Colonic mucosa (tissue), 4 donors: ENCODE measurements at regions not wholly inside any gene's neighbourhood (a gene's known extent, or its start where the extent isn't known, plus 50 kb on each side); places are given as distances from the start of the nearest gene placed in this dataset.

ENCODE experiments used
- DNase-seq: peaks from one replicate; pipeline ENCODE4 v3.0.0-alpha.2; 2020
- H3K27ac ChIP-seq: fragments of 200-600 bp; one replicate; pipeline ENCODE4 v1.8.0; 2021
- H3K27me3 ChIP-seq: fragments of 200-600 bp; one replicate; pipeline ENCODE4 v1.8.0; 2021
- H3K36me3 ChIP-seq: fragments of 200-600 bp; one replicate; pipeline ENCODE4 v1.8.0; 2021
- H3K4me1 ChIP-seq: fragments of 200-600 bp; one replicate; pipeline ENCODE4 v1.8.0; 2021; ENCODE audit warnings: mild to moderate bottlenecking
- H3K4me3 ChIP-seq: fragments of 200-600 bp; one replicate; pipeline ENCODE4 v1.8.0; 2021
- H3K9ac ChIP-seq, 2 donors: one replicate each; pipeline ENCODE4 v1.7.0; 2013; ENCODE audit warnings: control low read depth in 2 of 2, low read depth in 2 of 2, low read length in 2 of 2
- H3K9me3 ChIP-seq: fragments of 200-600 bp; one replicate; pipeline ENCODE4 v1.8.0; 2021
- CTCF ChIP-seq: fragments of 200-600 bp; IDR thresholded peaks from one replicate; pipeline ENCODE4 v1.8.0; 2022; ENCODE audit warnings: antibody characterized with exemption, mild to moderate bottlenecking
- intact Hi-C: fragments of 100-400 bp; cut with DNase I; formaldehyde crosslinking; loops from one replicate; pipeline ENCODE4 v1.14.1; 2022
- donor health status: healthy.
- donor health status: DM: no; HTN: no; CAD: no.
- donor health status: DM: no; HTN: no; CAD: no.

- Histone ChIP-seq H3K9ac (no peak overlapping the region), H3K36me3 (no peaks in the 10 kb centered on the region), H3K27ac (no peak overlapping the region), H3K27me3 (no peaks in the 10 kb centered on the region), H3K4me3 (no peak overlapping the region), H3K4me1 (peaks cover 3% of the 10 kb centered on the region), H3K9me3 (no peaks in the 10 kb centered on the region)
- TF ChIP-seq CTCF = no peak
- DNase-seq = peak; percentile 17
- intact Hi-C loops = no loop called here
These were observed 134.9 kb downstream of the RHOU start for GRCh38 chr1:228870041-228870713.

- peaks cover 3% of the 10 kb centered on the region for H3K4me1 ChIP-seq
- peak overlapping the region; percentile 55 for H3K27ac ChIP-seq
- H3K4me3 ChIP-seq = no peak overlapping the region
- intact Hi-C loops = no loop called here
- peak; percentile 14 for DNase-seq
- no peak for TF ChIP-seq CTCF
- no peaks in the 10 kb centered on the region for H3K36me3 ChIP-seq
- H3K9ac ChIP-seq = no peak overlapping the region
- H3K27me3 ChIP-seq = no peaks in the 10 kb centered on the region
- H3K9me3 ChIP-seq = no peaks in the 10 kb centered on the region
These were observed 136.2 kb downstream of the RHOU start for GRCh38 chr1:228871314-228872061.

GRCh38 chr1:228872080-228872479 lies 136.8 kb downstream of the RHOU start:
- no peak for TF ChIP-seq CTCF
- Histone ChIP-seq H3K4me3 (no peak overlapping the region), H3K27ac (peak overlapping the region; percentile 55)

GRCh38 chr1:228873709-228874108 lies 138.4 kb downstream of the RHOU start:
- no peak overlapping the region for H3K4me3 ChIP-seq

More at GRCh38 chr1:228872080-228872479, 136.8 kb downstream of the RHOU start:
- no peak overlapping the region for H3K9ac ChIP-seq
- DNase-seq = peak; percentile 4
- intact Hi-C loops = no loop called here
- no peaks in the 10 kb centered on the region for H3K27me3 ChIP-seq
- no peaks in the 10 kb centered on the region for H3K9me3 ChIP-seq
- H3K36me3 ChIP-seq = no peaks in the 10 kb centered on the region
- peaks cover 3% of the 10 kb centered on the region for H3K4me1 ChIP-seq

GRCh38 chr1:228875741-228876140 lies 140.5 kb downstream of the RHOU start:
- intact Hi-C loops = no loop called here
- DNase-seq = peak; percentile 17
- Histone ChIP-seq H3K9ac (no peak overlapping the region), H3K4me3 (no peak overlapping the region), H3K36me3 (no peaks in the 10 kb centered on the region), H3K27ac (no peak overlapping the region), H3K9me3 (no peaks in the 10 kb centered on the region), H3K4me1 (no peaks in the 10 kb centered on the region), H3K27me3 (no peaks in the 10 kb centered on the region)
- TF ChIP-seq CTCF = no peak

More at GRCh38 chr1:228873709-228874108, 138.4 kb downstream of the RHOU start:
- peak; percentile 4 for DNase-seq
- intact Hi-C loops = no loop called here
- Histone ChIP-seq H3K9me3 (no peaks in the 10 kb centered on the region), H3K36me3 (no peaks in the 10 kb centered on the region), H3K9ac (no peak overlapping the region), H3K27ac (no peak overlapping the region), H3K27me3 (no peaks in the 10 kb centered on the region), H3K4me1 (no peaks in the 10 kb centered on the region)
- no peak for TF ChIP-seq CTCF
